HG03025 (cell line): ENCODE measurements at regions not wholly inside any gene's neighbourhood (a gene's known extent, or its start where the extent isn't known, plus 50 kb on each side); places are given as distances from the start of the nearest gene placed in this dataset.

Experiments used
- ATAC-seq: cut with Tn5 transposase; IDR thresholded peaks from one replicate; pipeline ENCODE4 v1.9.1; 2021; ENCODE audit warnings: mild to moderate bottlenecking, moderate library complexity; ENCODE audit not compliant: unreplicated experiment, low FRiP score

DNA sequence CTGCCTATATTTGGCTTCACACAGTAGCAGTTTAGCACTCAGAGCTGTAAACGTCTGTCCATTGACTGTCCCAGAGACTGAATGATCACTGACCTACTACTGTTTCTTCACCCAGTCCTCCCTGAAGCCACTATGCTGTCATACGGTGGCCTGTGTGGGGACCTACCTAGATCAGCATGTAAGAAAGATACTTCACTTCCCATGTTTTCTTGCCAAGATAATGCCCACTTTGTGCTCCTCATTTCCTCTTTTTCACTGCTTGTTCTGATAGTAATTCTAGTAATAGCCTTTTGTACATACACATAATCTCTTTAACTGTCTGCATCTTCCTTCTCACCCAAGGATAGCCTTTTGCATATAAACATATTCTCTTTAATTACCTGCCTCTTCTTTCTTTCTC, 109.9 kb upstream of the TIAM2 start:
- ATAC-seq, result no peak

DNA sequence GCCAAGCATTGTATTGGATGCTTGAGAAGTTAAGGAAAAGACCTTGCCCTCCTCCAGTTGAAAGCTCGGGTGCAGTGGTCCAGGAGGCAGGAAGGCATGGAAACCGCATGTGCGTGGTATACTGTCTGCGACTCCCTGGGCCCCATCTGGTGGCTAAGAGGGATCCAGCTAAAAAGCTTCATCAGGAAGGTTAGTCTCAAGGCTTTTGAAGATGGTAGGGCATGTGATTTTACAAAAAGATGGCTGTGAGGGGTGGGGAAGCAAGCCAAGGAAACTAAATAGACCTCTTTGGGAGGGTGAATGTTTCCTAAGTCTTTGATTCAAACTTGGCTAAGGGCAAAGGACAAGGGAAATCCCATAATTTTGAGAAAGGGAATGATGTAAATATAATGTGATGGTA, 109.1 kb upstream of the TIAM2 start:
- ATAC-seq, result no peak

- no peak for ATAC-seq
Measured at GRCh38 chr6:154886471-154886870, 108.6 kb upstream of the TIAM2 start.

- no peak for ATAC-seq
Measured at GRCh38 chr6:154887051-154887450, 108.1 kb upstream of the TIAM2 start.

GRCh38 chr6:154888421-154889295, 106.5 kb upstream of the TIAM2 start:
- no peak for ATAC-seq

DNA sequence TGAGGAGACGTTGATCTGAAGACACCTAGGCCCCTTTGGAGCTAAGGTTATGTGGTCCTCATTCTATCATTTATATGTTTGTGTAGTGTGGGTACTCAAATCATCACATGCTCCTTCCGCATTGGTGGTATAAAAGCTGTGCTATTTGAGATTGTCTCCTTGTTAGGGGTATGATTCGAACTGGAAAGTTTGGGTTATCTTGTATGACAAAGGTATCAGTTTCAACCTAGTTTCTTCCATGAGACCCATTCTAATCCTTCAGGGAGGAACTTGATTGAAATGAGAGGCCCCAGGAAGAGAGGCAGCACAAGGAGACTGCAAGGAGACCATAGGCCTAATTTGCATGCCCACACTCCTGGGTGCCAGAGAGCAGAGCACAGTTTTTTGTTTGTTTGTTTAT, 104.2 kb upstream of the TIAM2 start:
- no peak for ATAC-seq

DNA sequence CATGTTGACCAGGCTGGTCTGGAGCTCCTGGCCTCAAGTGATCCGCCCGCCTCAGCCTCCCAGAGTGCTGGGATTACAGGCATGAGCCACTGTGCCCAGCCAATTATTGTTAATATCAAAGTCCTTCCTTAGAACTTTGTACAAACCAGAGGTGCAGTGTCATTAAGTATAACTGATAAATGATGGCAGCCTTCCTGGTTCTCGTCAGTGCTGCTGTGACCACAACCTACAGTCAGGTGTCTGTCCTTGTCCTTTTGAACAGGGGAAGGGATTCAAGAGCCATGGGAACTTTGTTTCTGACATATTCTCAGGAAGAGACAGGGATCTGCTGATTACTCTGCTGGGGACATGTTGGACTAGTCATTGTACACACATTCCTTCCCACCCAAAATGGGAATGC, 103.2 kb upstream of the TIAM2 start:
- ATAC-seq, result no peak

- ATAC-seq, result no peak
Measured at GRCh38 chr6:154893917-154894316, 101.2 kb upstream of the TIAM2 start.

- ATAC-seq, result no peak
Measured at GRCh38 chr6:154894902-154895301, 100.2 kb upstream of the TIAM2 start.

DNA sequence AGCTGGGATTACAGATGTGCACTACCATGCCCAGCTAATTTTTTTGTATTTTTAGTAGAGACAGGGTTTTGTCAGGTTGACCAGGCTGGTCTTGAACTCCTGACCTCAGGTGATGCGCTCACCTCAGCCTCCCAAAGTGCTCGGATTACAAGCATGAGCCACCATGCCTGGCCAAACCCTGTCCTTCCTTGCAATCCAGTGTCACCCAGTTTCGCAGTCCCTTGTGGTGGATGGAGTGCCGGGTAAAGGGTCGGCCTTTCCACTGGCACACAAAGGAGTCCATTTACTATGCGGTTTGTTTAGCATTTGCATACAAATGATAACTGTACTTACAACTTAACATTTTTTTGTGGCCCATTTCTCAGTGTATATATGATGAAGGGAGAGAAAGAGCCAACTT, 99.3 kb upstream of the TIAM2 start:
- no peak for ATAC-seq

- ATAC-seq, result no peak
Measured at GRCh38 chr6:154898821-154899220, 96.3 kb upstream of the TIAM2 start.

DNA sequence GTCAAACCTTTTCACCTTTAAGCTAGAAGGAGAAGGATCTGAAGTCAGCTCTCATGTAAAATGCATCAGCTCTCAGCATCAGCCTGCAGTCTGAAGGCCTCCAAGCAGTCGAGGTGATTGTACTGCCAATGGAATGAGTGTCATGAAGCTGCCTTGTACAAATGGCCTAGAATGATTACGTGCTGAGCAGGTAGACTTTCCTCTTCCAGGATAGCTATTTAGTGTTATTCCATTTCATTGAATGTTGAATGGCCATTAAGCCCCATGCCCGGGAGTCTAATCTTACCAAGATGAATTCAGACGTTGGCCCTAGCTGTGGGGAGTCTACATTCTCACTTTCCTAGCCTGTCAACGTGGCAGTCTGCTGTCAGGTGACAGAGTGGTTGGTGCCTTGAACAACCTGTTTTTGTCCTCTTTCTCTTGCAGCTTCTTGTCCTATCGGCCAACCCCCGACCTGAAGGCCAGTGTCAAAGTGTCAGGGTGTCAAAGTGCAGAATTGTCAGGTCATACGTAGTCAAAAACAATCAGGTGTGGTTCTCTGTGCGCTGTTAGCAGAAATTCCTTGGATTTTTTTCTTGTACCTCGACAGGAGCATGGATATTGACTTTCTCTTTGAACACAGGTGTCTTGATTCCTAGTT, 95.2 kb upstream of the TIAM2 start:
- no peak for ATAC-seq

DNA sequence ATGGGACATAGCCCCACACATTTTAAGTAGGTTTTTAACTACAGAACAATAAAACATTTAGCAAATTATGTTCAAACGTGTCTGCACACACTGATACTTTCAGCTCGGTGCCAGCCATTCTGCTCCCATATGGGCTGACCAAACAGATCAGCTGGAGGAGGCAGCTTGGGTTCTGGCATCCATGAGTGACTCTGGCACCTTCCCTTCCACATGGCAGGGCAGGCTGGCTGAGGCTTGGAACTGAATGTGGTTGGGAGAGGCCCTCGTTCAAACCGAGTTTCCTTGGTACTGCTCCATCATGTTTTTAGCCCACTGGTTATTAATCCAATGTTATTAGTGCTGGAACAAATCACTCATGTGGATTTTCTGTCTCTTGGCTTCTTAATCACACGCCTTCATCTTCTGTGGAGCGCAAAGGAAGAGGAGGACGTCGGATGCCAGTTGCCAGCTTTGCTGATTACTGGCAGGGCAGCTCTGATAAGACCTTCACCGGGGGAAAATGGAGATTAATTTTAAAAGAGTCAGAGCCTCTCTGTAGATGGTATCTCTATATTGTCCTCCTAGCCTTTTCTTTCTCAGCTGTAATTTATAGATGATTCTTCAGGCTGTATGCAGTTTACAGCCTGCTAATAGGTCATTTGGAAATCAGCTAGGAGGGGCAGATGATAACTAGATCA, 93.1 kb upstream of the TIAM2 start:
- ATAC-seq, result no peak

DNA sequence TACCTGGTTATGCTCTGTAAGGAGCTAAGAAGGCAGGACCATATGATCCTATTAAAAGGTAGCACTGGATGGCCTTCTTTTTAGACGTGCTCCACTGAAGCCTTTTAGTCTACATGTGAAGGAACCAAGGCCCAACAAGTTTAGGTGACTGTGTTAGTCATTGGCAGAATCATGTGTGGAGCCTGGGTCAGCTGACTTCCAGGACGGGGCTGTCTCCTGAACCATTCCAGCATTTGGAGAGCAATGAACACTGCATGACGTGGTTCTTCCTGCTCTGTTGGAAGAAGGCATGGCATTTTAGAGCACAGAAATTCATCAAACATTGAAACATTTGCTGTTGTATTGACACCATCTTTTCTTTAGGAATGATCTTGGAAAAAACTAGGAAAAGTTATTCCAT, 87.8 kb upstream of the TIAM2 start:
- no peak for ATAC-seq

DNA sequence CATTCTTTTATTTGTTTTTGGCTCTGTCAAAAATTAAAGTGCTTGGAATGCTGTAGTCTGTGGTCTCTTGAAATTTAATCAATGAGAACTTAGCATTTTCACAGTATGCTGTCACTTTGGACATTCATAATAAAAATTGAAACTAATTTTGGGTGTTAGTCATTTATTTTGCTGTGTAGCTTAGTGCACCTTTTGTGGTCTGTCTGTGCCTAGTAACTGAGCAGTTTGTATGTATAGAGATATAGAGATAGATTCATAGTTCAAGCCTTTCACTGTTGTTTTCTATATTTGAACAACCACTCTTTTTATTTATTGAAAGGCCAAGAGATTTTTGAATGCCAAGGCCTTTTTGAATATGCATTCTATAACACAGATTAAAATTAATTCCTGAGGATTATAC, 86.4 kb upstream of the TIAM2 start:
- no peak for ATAC-seq

DNA sequence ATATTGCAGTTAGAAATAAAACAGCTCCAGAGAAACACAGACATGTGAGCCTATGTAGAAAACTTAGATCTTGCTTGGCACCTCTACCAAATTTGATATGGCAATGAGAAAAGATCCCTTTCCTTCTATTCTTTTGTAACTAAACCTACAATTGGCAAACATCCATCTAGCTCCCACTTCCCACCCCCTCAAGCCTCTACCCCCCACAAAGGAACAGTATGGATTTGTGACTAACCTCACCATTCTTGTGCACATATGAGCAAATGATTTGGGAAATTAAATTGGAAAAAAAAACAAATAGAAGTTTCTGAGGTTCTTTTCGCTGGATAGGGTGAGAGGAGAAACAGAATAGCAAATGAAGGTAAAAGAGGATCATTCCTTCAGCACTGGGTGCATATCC, 85.8 kb upstream of the TIAM2 start:
- ATAC-seq, result no peak

DNA sequence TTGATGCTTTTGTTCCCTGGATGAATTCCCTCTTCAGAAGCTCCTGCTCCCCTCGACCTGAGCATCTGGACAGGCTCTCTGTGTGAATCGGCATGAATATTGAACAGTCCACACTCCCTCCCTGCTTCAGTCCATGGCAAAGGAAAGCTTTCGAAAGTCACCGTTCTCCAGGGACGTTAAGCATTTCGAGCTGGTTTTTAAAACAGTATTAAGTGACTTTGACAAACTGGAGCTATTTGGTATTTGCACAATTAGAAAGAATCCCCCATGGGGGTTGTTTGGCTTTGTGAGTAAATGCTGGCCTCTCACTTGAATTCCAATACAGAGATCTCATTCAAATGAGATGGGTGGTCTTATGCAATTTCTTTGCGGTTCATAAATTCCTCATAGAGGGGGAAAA, 85.3 kb upstream of the TIAM2 start:
- ATAC-seq, result no peak

- ATAC-seq, result no peak
Measured at GRCh38 chr6:154914288-154914687, 80.8 kb upstream of the TIAM2 start.

GRCh38 chr6:154916857-154917256, 78.3 kb upstream of the TIAM2 start:
- ATAC-seq, result no peak

GRCh38 chr6:154917941-154918340, 77.2 kb upstream of the TIAM2 start:
- ATAC-seq, result no peak

- ATAC-seq, result no peak
Measured at GRCh38 chr6:154919806-154920205, 75.3 kb upstream of the TIAM2 start.
